Spleen (tissue), 11 donors: ENCODE measurements at regions not wholly inside any gene's neighbourhood (a gene's known extent, or its start where the extent isn't known, plus 50 kb on each side); places are given as distances from the start of the nearest gene placed in this dataset.

Experiments used
- DNase-seq: peaks from one replicate; pipeline ENCODE4 v3.0.0-alpha.2; 2020
- H3K27ac ChIP-seq, 8 donors: fragments of 200-600 bp; sonication (generic) in 7 of 8; 1 replicate in 4 of 8; 2 replicates in 4 of 8; pipeline versions ENCODE4 v1.5.0 to v1.8.0; 2016 to 2021; ENCODE audit warnings: inconsistent platforms in 4 of 8, mild to moderate bottlenecking in 4 of 8, moderate library complexity in 1 of 8
- H3K27me3 ChIP-seq, 7 donors: fragments of 200-600 bp; sonication (generic) in 6 of 7; replicated peaks in 1 of 7; 1 replicate in 4 of 7; 2 replicates in 3 of 7; pipeline versions ENCODE4 v1.5.0 to v1.8.0; 2016 to 2021; ENCODE audit warnings: inconsistent platforms in 3 of 7, mild to moderate bottlenecking in 1 of 7
- H3K36me3 ChIP-seq, 6 donors: fragments of 200-600 bp; sonication (generic) in 5 of 6; 1 replicate in 4 of 6; 2 replicates in 2 of 6; pipeline versions ENCODE4 v1.5.0 to v1.8.0; 2016 to 2021; ENCODE audit warnings: inconsistent platforms in 2 of 6
- H3K4me1 ChIP-seq, 6 donors: fragments of 200-600 bp; sonication (generic) in 5 of 6; 1 replicate in 3 of 6; 2 replicates in 3 of 6; pipeline versions ENCODE4 v1.5.0 to v1.8.0; 2016 to 2021; ENCODE audit warnings: inconsistent platforms in 3 of 6
- H3K4me3 ChIP-seq, 8 donors: fragments of 200-600 bp; sonication (generic) in 7 of 8; 1 replicate in 4 of 8; 2 replicates in 4 of 8; pipeline versions ENCODE4 v1.5.0 to v1.8.0; 2016 to 2021; ENCODE audit warnings: inconsistent platforms in 4 of 8, mild to moderate bottlenecking in 4 of 8, moderate library complexity in 2 of 8
- H3K9me3 ChIP-seq, 8 donors: fragments of 200-600 bp; sonication (generic) in 7 of 8; 1 replicate in 4 of 8; 2 replicates in 4 of 8; pipeline versions ENCODE4 v1.5.0 to v1.8.0; 2016 to 2021; ENCODE audit warnings: inconsistent platforms in 4 of 8
- POLR2A ChIP-seq, 3 donors: fragments of 450-650 bp; IDR thresholded peaks; one replicate each; pipeline ENCODE4 v1.5.1; 2017; ENCODE audit warnings: antibody characterized with exemption in 3 of 3, mild to moderate bottlenecking in 1 of 3
- POLR2AphosphoS5 ChIP-seq, 3 donors: sonication (generic); formaldehyde crosslinking; IDR thresholded peaks; one replicate each; pipeline ENCODE4 v1.5.1; 2017; ENCODE audit warnings: antibody characterized with exemption in 3 of 3
- WGBS, 5 donors: extraction: QIAGEN DNeasy Blood & Tissue Kit in 3 of 5; methylation state at CpG; one replicate each; pipeline versions ENCODE4 v1.1.5 to v1.1.7; 2013 to 2018; 5-methylcytosine and 5-hydroxymethylcytosine counted together
- intact Hi-C: fragments of 100-400 bp; cut with DNase I; formaldehyde crosslinking; loops from one replicate; pipeline ENCODE4 v1.15.0; 2023; ENCODE audit warnings: low total_unique reads
- TF ChIP-seq, protein P1 (sequence below), 11 experiments: fragments of 200-600 bp in 7 of 11; fragments of 450-650 bp in 4 of 11; sonication (generic) in 4 of 11; IDR thresholded peaks in 8 of 11; conservative IDR thresholded peaks in 3 of 11; 1 replicate in 7 of 11; 2 replicates in 4 of 11; pipeline versions ENCODE4 v1.4.0 to v1.8.0; 2016 to 2021; ENCODE audit warnings: antibody characterized with exemption in 11 of 11, inconsistent platforms in 4 of 11, mild to moderate bottlenecking in 1 of 11
- donor health status: healthy with polysubstance abuse.
- donor health status: DM: no; HTN: no; CAD: no; lungs with moderate emphysema.
- donor health status: DM: no; HTN: no; CAD: no.
- donor health status: Bipolar disorder and iron deficiency.
- donor health status: healthy.
- donor health status: DM: no; HTN: no; CAD: no.
- donor health status: DM: yes; HTN: yes; CAD: no.

DNA sequence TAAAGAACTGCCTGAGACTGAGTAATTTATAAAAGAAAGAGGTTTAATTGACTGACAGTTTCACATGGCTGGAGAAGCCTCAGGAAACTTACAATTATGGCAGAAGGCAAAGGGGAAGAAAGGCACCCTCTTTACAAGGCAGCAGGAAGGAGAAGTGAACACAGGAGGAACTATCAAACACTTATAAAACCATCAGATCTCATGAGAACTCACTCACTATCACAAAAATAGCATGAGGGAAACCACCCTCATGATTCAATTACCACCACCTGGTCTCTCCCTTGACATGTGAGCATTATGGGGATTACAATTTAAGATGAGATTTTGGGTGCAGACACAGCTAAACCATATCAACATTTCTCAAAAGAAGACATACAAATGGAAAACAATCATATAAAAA, 266.3 kb downstream of the EPM2A start:
- Histone ChIP-seq H3K4me1 (no peaks in the 10 kb centered on the region), H3K27me3 (no peaks in the 10 kb centered on the region), H3K36me3 (no peaks in the 10 kb centered on the region), H3K27ac (no peak overlapping the region), H3K4me3 (no peak overlapping the region), H3K9me3 (peaks cover 0 to 34% (median 23%) of the 10 kb centered on the region in 8 donors)
- DNase-seq: no peak
- TF ChIP-seq POLR2A (IDR thresholded peaks at IDR 0.05) (no peak), POLR2AphosphoS5 (IDR thresholded peaks at IDR 0.05) (no peak)
- TF ChIP-seq, protein P1, sequence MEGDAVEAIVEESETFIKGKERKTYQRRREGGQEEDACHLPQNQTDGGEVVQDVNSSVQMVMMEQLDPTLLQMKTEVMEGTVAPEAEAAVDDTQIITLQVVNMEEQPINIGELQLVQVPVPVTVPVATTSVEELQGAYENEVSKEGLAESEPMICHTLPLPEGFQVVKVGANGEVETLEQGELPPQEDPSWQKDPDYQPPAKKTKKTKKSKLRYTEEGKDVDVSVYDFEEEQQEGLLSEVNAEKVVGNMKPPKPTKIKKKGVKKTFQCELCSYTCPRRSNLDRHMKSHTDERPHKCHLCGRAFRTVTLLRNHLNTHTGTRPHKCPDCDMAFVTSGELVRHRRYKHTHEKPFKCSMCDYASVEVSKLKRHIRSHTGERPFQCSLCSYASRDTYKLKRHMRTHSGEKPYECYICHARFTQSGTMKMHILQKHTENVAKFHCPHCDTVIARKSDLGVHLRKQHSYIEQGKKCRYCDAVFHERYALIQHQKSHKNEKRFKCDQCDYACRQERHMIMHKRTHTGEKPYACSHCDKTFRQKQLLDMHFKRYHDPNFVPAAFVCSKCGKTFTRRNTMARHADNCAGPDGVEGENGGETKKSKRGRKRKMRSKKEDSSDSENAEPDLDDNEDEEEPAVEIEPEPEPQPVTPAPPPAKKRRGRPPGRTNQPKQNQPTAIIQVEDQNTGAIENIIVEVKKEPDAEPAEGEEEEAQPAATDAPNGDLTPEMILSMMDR (IDR thresholded peaks at IDR 0.05 in 8 of 11, conservative IDR thresholded peaks at IDR 0.05 in 3 of 11): no peak
- intact Hi-C loops: no loop called here

DNA sequence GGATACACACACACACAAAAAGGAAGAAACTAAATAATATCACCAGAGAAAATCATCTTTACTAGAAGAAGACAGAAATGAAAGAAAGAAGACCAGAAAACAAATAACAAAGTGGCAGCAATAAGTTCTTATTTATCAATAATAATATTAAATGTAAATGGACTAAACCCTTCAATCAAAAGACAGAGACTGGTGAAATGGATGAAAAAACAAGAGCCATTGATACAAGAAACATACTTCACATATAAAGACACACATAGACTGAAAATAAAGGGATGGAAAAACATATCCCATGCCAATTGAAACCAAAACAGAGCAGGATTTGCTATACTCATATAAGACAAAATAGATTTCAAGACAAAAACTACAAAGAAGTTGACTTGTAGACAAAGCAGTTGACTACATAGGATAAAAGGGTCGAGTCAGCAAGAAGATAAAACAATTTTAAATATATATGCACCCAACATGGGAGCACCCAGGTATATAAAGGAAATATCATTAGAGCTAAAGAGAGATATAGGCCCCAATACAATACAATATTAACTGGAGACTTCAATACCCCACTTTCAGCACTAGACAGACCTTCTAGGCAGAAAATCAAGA, 259.4 kb downstream of the EPM2A start:
- intact Hi-C loops: no loop called here
- 34 to 57% (median 47%) methylated on average over 1 of the region's 1 CpG for WGBS, 5 donors
- no peaks in the 10 kb centered on the region for H3K4me1 ChIP-seq

GRCh38 chr6:145480024-145480423, 255.3 kb downstream of the EPM2A start:
- no peaks in the 10 kb centered on the region for H3K27me3 ChIP-seq
- H3K4me3 ChIP-seq: no peak overlapping the region
- intact Hi-C loops: no loop called here
- no peaks in the 10 kb centered on the region for H3K36me3 ChIP-seq
- no peaks in the 10 kb centered on the region for H3K4me1 ChIP-seq
- peaks cover 0 to 53% (median 39%) of the 10 kb centered on the region in 8 donors for H3K9me3 ChIP-seq
- no peak overlapping the region for H3K27ac ChIP-seq
- 63 to 90% (median 85%) methylated on average over 1 of the region's 1 CpG for WGBS, 5 donors
- DNase-seq: no peak
- TF ChIP-seq, protein P1 (IDR thresholded peaks at IDR 0.05 in 8 of 11, conservative IDR thresholded peaks at IDR 0.05 in 3 of 11): no peak
- TF ChIP-seq POLR2AphosphoS5 (IDR thresholded peaks at IDR 0.05) (no peak), POLR2A (IDR thresholded peaks at IDR 0.05) (no peak)

More for the DNA sequence above, 259.4 kb downstream of the EPM2A start:
- H3K9me3 ChIP-seq: peaks cover 0 to 90% (median 73%) of the 10 kb centered on the region in 8 donors
- H3K27ac ChIP-seq: no peak overlapping the region
- DNase-seq: no peak
- no peak overlapping the region for H3K4me3 ChIP-seq
- no peaks in the 10 kb centered on the region for H3K36me3 ChIP-seq
- no peaks in the 10 kb centered on the region for H3K27me3 ChIP-seq
- TF ChIP-seq POLR2A (IDR thresholded peaks at IDR 0.05) (no peak), POLR2AphosphoS5 (IDR thresholded peaks at IDR 0.05) (no peak)
- TF ChIP-seq, protein P1 (IDR thresholded peaks at IDR 0.05 in 8 of 11, conservative IDR thresholded peaks at IDR 0.05 in 3 of 11): no peak

GRCh38 chr6:145483191-145483996, 251.9 kb downstream of the EPM2A start:
- 20 to 43% (median 30%) methylated on average over 1 of the region's 1 CpG for WGBS, 5 donors
- peaks cover 0 to 27% (median 6%) of the 10 kb centered on the region in 8 donors for H3K9me3 ChIP-seq
- H3K27me3 ChIP-seq: no peaks in the 10 kb centered on the region
- DNase-seq: no peak
- no peak overlapping the region for H3K27ac ChIP-seq
- intact Hi-C loops: no loop called here
- no peak for TF ChIP-seq POLR2AphosphoS5 (IDR thresholded peaks at IDR 0.05)
- TF ChIP-seq POLR2A (IDR thresholded peaks at IDR 0.05): no peak
- TF ChIP-seq, protein P1 (IDR thresholded peaks at IDR 0.05 in 8 of 11, conservative IDR thresholded peaks at IDR 0.05 in 3 of 11): no peak
- no peaks in the 10 kb centered on the region for H3K36me3 ChIP-seq
- H3K4me1 ChIP-seq: no peaks in the 10 kb centered on the region
- no peak overlapping the region for H3K4me3 ChIP-seq
